NCI-H526 treated with DMSO at 0.1 percent for 48 hours (cell line): ENCODE measurements at regions not wholly inside any gene's neighbourhood (a gene's known extent, or its start where the extent isn't known, plus 50 kb on each side); places are given as distances from the start of the nearest gene placed in this dataset.
"Not testable (repeated sequence)": the region's sequence is repeated elsewhere in the genome, so short reads cannot be mapped to it uniquely, and the experiment has no call there.

ENCODE experiments used
- DNase-seq: peaks from one replicate; lab custom pipeline; 2025; lab: John Stamatoyannopoulos, UW

DNA sequence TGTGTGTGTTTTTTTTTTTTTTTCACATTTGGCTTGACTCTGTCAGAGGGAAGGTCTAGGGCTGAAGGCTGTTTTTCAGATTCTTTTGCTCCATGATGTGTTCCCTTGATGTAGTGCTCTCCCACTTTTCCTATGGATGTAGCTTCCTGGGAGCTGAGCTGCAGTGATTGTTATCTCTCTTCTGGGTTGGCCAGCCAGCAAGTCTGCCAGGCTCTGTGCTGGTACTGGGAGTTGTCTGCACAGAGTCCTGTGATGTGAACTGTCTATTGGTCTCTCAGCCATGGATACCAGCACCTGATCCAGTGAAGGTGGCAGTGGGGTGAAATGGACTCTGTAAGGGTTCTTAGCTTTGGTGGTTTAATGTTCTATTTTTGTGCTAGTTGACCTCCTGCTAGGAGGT lies 377.4 kb upstream of the MAN1A1 start:
- DNase-seq: not testable (repeated sequence)

DNA sequence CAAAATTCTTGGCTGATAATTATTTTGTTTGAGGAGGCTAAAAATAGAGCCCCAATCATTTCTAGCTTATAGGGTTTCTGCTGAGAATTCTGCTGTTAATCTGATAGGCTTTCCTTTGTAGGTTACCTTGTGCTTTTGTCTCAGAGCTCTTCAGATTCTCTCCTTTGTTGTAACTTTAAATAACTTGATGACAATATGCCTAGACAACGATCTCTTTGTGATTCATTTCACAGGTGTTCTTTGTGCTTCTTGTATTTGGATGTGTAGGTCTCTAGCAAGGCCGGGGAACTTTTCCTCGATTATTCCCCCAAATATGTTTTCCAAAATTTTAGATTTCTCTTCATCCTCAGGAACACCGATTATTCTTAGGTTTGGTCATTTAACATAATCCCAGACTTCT lies 376.5 kb upstream of the MAN1A1 start:
- no peak for DNase-seq

DNA sequence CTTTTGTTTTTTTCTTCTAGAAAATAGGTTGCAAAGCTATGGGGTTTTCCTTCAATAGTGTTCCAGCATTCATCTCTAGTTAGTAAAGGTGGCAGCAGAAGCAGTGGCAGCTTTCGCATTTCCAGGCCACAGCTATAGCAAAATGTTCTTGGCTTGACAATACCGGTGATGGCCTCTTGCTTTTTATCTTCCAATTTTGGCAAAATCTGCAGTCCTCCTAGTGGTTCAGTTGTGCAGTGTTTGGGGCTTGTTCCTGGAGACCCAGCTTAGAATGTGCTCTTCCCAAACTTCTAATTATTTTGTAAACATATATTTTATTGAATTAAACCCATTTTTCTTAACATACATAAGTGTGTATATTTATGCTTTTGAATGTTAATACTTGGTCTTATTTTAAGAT lies 370.6 kb upstream of the MAN1A1 start:
- no peak for DNase-seq

DNA sequence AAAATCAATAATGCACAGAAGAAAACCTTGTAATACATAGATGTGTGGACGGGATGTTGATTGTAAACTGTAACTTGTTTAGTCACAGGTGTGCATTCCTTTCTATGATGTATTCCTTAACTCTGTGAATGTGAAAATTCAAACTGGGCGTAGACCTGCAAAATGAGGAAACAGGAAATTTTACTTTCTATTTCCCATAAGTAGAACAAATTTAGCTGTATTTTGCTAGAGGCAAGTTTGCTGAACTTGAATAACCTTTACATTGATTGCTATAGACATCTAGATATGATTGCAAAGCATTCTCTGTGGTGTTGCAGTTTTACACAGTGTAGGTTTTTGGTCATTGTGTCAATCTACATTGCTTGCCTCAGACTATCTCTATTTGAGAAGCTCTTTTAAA lies 368.4 kb upstream of the MAN1A1 start:
- DNase-seq: no peak

DNA sequence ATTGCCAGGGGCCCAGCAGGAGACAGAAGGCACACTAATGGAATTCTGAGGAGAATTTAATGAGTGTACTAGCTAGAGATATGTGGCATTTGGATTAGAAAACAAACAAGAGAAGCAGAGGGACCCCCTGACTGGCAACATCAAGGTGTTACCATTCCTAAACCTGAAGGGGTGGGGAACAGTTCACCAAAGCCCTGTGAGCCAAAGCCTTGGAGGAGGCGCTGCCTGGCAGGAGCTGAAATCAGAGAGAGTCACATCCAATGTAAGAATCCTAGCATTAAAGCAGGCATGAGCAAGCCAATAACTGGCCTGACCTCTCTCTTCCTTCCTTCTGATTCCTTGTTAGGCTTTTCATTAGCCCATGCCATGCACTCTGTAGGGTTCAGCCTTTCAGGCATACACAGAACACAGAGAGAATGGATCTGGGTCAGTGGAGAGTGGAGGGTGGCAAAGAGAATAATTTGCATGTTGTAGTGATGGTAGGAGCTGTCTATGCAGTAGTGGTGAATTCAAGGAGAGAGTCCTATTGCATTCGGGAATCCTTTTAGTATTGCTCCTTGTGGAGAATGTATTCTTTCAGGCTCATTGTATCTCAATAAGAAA lies 367.2 kb upstream of the MAN1A1 start:
- DNase-seq: no peak

DNA sequence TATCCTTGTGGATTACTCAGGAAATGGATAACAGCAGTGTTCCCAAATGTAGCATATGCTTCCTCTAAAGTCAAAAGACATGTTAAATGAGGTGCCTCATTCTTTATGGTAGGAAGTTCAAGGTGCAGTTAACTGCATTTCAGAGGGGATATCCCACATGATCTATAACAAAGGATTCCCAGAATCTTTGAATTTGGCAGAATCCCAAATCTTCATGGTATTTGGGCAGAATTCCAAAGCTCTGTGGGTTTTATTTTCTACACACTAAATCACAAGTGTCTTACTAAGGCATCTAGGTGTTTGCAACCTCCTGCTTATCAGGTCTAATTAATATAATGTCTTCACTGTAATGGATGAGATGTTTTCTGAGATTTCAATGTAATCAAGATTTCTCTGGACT lies 364.3 kb upstream of the MAN1A1 start:
- DNase-seq: no peak

DNA sequence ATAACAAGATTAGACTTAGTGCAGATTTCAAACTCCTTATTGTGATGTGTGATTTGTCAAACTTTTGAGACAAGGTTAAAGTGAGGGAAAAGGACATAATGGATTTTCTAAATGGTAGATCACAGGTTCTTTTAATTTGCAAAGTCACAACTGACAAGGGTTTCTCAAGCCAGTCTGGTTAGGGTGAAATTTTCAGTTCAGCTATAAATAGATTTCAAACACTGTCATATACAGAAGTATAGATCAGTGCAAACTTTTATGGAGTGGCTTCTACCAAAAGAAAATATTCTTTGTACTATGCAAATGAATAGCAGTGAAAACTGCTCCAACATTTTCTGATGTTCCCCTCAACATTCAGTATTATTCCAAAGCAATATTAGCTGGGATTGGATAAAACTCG lies 337.1 kb upstream of the MAN1A1 start:
- no peak for DNase-seq

DNA sequence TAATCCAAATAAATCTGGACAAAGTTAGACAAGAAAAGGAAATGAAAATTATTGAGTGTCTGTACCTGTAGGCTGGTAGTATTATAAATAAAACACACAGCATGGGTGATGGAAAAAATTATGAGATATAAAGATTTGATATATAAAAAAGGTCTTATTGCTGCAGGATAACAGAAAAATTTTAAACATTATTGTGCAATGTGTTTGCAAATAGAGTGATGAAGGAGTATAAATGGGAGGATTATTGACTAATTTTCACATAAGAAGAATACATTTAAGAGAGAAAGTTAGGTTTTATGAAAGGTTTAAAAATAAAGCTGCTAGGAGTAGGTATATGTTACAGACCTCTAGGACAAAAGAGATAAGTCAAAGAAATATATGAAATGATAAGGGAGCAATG lies 336.7 kb upstream of the MAN1A1 start:
- DNase-seq: no peak

DNA sequence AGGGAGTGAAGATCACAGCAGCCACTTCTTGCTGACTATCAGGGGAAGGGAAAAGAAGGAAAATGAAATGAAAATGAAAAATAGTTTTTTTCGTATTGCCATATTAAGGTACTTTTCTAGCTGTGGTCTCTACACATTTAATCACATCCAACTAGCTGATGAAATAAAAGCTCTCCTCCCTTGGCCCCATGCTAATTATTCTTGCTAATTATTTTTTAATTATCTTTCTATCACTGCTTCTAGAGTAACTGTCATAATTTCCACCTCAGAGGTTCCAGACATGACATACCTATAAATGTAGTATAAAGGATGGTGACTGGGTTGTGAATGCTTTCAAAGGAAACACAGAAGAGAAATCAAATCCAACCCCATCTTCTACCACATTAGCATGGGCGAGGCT lies 334.1 kb upstream of the MAN1A1 start:
- no peak for DNase-seq

DNA sequence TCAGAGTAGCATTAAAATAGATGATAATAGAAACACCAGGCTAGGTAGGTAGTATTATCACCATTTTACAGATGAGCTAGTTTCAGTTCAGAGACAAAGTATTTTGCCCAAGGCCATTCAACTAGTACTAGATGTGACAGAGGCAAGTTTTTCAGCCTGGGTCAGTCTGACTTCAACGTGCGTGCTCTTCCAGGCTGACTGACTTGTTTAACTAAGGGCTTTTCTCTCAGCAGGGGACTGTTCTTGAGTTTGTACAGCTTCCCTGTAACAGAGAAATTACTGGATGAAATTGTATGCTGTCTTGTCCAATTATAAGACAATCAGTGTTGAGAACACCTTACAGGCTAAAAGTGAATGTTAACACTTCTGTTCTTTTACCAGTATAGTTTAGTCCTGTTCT lies 333.5 kb upstream of the MAN1A1 start:
- no peak for DNase-seq

DNA sequence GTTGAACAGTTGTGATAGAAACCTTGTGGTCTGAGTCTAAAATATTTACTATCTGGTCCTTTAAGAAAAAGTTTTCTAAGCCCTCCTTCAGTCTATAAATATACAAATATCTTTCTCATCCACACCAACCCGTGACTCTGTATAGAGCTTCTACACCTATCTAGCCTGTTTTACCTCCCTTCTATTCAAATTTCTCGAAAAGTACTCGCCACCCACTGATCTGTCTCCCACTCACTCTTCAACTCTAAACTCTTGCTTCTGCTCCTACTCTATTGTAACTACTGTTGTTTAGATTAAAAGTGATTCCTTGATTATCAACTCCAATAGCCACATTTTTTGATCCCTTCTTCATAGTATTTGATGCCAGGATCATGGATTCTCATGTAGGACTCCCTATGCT lies 329.4 kb upstream of the MAN1A1 start:
- no peak for DNase-seq

DNA sequence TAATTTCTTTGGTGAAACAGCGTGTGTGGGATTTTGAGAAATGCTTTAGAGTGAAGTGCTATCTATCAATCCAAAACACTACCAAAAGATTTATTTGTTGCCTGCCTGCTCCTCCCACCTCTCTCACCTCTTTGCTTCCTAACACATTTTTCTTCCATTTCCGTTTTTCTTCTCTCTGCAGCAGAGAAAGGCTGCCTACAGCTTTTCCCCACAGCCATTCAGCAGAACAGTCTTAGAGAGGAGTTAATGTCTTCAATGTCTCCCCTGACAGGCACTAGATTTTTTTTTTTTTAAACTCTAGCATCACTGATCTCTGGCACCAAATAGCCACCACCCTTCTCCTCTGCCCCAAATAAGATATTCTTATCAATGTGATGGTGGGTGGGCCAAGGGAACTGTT lies 327.8 kb upstream of the MAN1A1 start:
- no peak for DNase-seq

DNA sequence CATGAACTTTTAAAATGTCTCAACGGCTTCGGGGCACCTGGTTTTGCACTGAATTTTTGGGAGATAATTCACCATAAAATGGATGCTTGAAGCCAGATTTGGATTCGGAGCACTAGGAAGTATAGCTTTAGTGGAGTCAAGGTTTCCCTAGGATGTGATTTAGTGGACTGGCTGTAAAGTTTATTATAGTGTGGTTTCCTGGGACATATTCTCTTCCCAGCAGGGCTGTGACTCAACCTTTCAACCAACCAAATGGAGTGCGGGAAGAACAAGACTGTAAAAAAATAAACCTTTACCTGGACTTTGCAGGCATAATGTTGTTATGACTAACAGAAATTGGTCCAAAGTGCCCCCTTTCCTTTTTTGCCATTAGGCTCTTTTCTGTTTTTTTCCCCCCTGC lies 327.4 kb upstream of the MAN1A1 start:
- no peak for DNase-seq

DNA sequence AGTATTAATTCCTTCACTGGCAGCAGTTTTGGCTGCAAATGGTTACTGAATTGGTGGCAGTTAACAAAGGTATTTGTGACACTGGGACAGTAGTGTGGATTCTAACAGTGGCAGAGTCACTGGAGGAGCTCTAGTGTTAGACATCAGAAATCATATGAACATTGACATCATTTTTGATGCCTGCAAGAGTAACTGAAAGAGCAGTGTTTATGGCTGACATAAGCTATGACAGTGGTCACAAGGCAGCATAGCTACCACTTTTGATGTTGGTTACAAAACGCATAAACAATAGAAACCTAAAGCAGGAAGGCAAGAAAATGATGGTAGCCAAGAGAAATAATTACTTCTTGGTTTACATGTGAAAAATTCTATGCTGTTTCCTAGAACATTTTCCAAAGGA lies 326.7 kb upstream of the MAN1A1 start:
- DNase-seq: no peak

DNA sequence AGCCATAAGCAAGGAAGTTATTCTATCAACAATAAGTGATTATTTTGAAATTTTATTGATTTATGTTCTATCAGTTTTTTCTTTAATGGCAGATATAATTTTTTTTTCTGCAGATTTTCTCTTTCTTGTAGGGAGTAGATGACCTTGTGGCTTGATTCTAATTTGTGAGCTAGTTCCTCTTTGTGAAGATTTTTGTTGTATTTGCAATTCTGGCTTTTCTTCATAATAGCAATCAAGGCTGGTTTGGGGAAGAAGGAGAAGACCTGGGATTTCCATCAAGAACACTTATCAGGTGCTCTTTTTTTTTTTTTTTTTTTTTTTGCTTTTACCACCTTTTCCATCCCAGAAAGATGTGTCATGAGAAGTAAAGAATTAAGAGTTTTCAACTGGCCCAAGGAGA lies 324.2 kb upstream of the MAN1A1 start:
- DNase-seq: no peak

DNA sequence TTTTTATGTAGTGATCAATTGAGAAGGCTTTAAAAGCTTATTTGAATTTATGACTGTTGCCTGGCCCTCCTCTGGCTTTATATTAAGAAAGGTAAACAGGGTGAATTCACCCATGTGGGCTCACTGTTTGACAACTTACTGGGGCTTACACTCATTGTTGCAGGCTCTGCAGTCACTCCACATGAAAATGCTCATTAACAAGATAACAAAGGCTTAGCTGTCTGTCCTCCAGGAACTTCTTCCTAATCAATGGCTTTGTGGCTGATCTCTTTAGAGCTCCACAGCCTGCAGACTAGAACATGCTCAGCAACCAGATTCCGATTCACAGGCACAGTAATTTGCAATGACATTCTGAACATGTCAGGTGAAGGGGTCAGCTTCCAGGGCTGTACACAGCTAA lies 323.2 kb upstream of the MAN1A1 start:
- DNase-seq: peak; percentile 96

DNA sequence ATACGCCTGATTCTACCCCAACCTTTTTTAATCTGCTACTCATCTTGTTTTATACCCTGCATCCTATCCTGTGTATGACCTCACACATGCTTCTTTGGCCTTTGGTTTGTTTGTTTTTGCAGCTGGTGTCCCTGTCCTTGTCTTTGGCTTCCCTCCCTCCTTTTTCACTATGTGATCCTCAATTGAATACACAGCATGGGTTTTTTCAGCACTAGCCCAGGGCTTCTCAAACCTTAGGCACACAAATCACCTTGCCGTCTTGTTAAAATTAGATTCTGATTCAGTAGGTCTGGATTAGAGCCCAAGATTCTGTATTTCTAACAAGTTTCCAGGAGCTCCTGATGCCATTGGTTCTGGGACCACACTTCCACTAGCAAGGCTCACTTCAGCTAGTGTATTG lies 321.5 kb upstream of the MAN1A1 start:
- DNase-seq: no peak

DNA sequence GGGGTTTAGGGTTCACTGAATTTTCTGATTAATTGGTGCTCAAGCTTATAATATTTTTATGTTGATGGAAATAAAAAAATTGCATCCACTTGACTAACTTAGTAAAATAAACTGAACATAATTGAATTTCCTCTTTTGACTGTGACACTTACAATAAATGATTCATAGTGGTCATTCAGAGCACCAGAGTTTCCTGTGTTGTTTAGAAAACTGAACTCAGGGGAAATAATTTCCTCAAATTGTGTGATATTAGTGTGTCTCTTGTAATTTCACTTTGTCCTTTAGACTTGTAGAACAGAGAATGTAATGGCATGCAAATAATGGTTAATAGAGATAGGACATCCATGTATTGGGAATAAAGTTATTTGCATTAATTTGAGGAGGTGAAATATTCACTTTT lies 319.7 kb upstream of the MAN1A1 start:
- DNase-seq: no peak

DNA sequence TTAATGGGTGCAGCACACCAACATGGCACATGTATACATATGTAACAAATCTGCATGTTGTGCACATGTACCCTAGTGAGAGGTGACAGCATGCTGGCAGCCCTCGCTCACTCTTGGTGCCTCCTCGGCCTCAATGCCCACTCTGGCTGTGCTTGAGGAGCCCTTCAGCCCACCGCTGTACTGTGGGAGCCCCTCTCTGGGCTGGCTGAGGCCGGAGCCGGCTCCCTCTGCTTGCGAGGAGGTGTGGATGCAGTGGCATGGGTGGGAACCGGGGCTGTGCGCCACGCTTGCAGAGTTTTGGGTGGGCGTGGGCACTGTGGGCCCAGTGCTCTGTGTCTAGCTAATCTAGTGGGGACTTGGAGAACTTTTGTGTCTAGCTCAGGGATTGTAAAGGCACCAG lies 315.9 kb upstream of the MAN1A1 start:
- not testable (repeated sequence) for DNase-seq

DNA sequence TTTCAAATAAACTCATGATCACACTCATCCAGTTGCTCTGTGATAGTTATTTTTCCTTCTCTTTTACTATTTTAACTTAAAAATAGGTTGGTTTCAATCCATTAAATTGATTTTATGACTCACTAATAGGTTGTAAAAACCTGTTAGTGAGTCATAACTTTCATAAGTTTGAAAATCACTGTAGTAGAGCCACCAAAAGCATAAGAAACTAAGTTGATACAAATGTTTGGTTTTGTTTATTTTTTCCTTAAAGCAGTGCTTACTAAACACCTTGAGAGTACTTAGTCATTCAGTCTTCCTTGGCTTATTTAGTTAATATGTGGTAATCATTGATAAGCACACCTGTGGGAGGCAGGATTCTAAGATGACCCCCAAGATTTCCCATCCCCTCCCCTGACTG lies 312.1 kb upstream of the MAN1A1 start:
- DNase-seq: no peak

DNA sequence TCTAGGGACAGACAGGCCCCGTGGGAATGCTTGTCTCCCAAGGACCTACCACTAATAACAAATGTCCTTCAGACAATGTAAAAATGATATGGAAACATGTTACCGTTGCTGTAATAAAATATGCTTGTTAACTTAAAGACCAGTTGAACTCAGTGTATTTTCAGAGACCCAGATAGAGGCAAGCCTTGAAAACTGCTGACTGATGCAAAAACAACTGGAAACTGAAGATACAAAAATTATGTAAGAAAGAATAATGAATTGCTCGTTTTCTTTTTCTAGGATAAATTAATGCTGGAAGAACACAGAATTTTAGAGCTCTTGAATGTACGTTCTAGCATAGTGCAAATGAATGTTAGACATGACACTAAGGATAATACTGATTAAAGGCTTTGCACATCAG lies 311.5 kb upstream of the MAN1A1 start:
- no peak for DNase-seq

DNA sequence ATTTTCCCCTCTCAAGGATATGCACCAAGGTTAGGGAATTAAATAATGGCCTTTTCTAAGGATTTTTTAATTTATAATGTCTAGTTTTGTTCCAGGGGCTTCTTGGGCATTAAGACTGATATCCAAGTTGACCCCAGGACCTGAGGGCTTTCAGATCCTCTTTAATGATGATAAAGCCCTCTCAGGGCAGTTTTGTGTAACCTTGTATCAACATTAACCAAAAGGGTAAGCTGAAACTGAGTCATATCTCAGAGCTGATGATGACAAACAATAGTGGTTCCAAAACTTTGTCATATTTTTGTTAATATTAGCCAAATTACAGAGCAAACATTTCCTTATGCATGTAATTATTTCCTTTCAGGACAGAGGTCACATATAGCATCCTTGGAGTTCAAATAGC lies 309.4 kb upstream of the MAN1A1 start:
- no peak for DNase-seq

DNA sequence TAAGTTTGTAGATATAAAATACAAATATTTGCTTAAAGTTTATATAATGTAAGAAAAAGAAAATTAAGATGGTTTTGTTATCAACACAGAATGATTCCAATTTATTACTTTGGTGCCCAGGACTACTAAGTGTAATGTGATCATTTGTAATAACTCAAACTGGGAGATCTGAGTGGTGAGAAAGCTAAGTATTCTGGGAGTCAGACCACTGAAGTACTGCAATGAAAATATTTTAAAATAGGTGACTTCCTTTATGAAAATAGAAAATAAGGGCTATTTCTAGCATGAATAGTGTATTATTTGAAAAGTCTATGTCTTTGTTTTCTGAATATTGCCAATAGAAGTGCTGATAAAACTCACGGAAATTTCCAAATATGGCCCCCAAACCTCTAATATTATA lies 305.6 kb upstream of the MAN1A1 start:
- DNase-seq: no peak

DNA sequence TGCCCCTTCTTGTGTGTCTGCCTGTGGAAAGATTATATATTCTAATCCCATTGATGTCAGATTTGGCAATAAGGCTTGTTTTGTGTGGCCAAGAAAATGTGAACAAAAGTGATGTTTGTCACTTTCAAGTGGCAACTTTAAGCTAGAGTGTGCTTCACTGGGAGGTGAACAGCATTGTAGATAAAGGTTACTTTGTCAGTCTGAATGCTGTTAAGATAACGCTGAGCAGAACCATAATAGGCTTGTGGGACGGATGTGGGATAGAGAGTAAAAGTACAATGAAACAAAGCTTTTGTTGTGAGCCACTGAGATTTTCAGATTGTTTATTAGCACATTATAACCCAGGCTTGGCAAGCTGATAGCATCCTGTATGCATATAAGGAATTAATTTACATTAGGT lies 303.8 kb upstream of the MAN1A1 start:
- no peak for DNase-seq

DNA sequence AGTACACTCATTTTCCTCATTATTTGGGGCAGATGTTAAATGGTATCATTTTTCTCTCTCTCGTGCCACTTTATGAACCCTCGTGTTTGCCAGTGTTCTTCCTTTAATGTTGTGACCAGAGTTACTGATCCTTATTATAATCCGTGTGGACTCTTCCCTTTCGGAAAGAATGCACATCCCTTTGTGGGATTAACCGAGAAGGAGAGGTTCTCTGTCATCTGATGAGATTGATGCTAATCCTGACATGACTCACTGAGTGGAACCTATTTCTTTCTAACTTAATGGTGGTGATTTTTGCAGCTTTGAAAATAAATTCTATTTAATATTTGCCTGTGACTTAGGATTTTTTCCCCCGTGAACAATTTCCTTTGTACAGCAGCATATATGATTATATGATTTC lies 300.0 kb upstream of the MAN1A1 start:
- DNase-seq: no peak
